ENCODE measurements at regions not wholly inside any gene's neighbourhood (a gene's known extent, or its start where the extent isn't known, plus 50 kb on each side); places are given as distances from the start of the nearest gene placed in this dataset.

GRCh38 chr2:200211643-200212042 lies 94.8 kb upstream of the SPATS2L start:
- H3K9ac ChIP-seq (ENCODE audit: low read length), result no peak overlapping the region
- H3K4me3 ChIP-seq (ENCODE audit: low read length), result no peak overlapping the region
- no peaks in the 10 kb centered on the region for H3K9me3 ChIP-seq (ENCODE audit: low read length)
- no peaks in the 10 kb centered on the region for H3K36me3 ChIP-seq (ENCODE audit: insufficient read depth, low read length)
- no peak for TF ChIP-seq SMC3 (conservative IDR thresholded peaks at IDR 0.05; ENCODE audit: poor library complexity)
- TF ChIP-seq REST (IDR thresholded peaks at IDR 0.05; ENCODE audit: borderline replicate concordance), result no peak
- no peak for TF ChIP-seq RAD21 (conservative IDR thresholded peaks at IDR 0.05)
- no peak for TF ChIP-seq EP300 (conservative IDR thresholded peaks at IDR 0.05; ENCODE audit: poor library complexity, severe bottlenecking)
- no peak for TF ChIP-seq POLR2AphosphoS5 (IDR thresholded peaks at IDR 0.05)
- no peak for TF ChIP-seq TAF1 (IDR thresholded peaks at IDR 0.05; ENCODE audit: low read depth)
- TF ChIP-seq EZH2 (IDR thresholded peaks at IDR 0.05; ENCODE audit: borderline replicate concordance, insufficient read depth, low read length, poor library complexity, severe bottlenecking), result no peak
- no peak for TF ChIP-seq MXI1 (conservative IDR thresholded peaks at IDR 0.05; ENCODE audit: poor library complexity, severe bottlenecking)
- TF ChIP-seq, protein P1, sequence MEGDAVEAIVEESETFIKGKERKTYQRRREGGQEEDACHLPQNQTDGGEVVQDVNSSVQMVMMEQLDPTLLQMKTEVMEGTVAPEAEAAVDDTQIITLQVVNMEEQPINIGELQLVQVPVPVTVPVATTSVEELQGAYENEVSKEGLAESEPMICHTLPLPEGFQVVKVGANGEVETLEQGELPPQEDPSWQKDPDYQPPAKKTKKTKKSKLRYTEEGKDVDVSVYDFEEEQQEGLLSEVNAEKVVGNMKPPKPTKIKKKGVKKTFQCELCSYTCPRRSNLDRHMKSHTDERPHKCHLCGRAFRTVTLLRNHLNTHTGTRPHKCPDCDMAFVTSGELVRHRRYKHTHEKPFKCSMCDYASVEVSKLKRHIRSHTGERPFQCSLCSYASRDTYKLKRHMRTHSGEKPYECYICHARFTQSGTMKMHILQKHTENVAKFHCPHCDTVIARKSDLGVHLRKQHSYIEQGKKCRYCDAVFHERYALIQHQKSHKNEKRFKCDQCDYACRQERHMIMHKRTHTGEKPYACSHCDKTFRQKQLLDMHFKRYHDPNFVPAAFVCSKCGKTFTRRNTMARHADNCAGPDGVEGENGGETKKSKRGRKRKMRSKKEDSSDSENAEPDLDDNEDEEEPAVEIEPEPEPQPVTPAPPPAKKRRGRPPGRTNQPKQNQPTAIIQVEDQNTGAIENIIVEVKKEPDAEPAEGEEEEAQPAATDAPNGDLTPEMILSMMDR (IDR thresholded peaks at IDR 0.05; ENCODE audit: poor library complexity, severe bottlenecking), result no peak
- H2AFZ ChIP-seq (ENCODE audit: low read depth, low read length), result no peak overlapping the region
- H3K4me2 ChIP-seq (ENCODE audit: low read length), result no peak overlapping the region
- no peaks in the 10 kb centered on the region for H4K20me1 ChIP-seq (ENCODE audit: insufficient read depth)
- H3F3A ChIP-seq (ENCODE audit: insufficient read depth, low read length, poor library complexity, severe bottlenecking), result no peaks in the 10 kb centered on the region
- H3K9me2 ChIP-seq (ENCODE audit: insufficient read depth, low read length), result no peaks in the 10 kb centered on the region
- no peak overlapping the region for H3K27ac ChIP-seq (ENCODE audit: low read length)
- no peaks in the 10 kb centered on the region for H3K27me3 ChIP-seq (ENCODE audit: insufficient read depth, low read depth, low read length)
- H3K79me2 ChIP-seq (replicated peaks; ENCODE audit: insufficient read depth, low read length), result no peaks in the 10 kb centered on the region

- H4K20me1 ChIP-seq (ENCODE audit: insufficient read depth), result no peaks in the 10 kb centered on the region
- H3K9me2 ChIP-seq (ENCODE audit: insufficient read depth, low read length), result no peaks in the 10 kb centered on the region
- H3K9ac ChIP-seq (ENCODE audit: low read length), result no peak overlapping the region
- no peaks in the 10 kb centered on the region for H3K36me3 ChIP-seq (ENCODE audit: insufficient read depth, low read length)
- no peaks in the 10 kb centered on the region for H3K9me3 ChIP-seq (ENCODE audit: low read length)
- H3K4me2 ChIP-seq (ENCODE audit: low read length), result no peak overlapping the region
- H3F3A ChIP-seq (ENCODE audit: insufficient read depth, low read length, poor library complexity, severe bottlenecking), result no peaks in the 10 kb centered on the region
- no peak overlapping the region for H3K4me3 ChIP-seq (ENCODE audit: low read length)
- no peak overlapping the region for H2AFZ ChIP-seq (ENCODE audit: low read depth, low read length)
- no peak for TF ChIP-seq POLR2AphosphoS5 (IDR thresholded peaks at IDR 0.05)
- no peak for TF ChIP-seq MXI1 (conservative IDR thresholded peaks at IDR 0.05; ENCODE audit: poor library complexity, severe bottlenecking)
- no peak for TF ChIP-seq EP300 (conservative IDR thresholded peaks at IDR 0.05; ENCODE audit: poor library complexity, severe bottlenecking)
- no peak for TF ChIP-seq RAD21 (conservative IDR thresholded peaks at IDR 0.05)
- TF ChIP-seq TAF1 (IDR thresholded peaks at IDR 0.05; ENCODE audit: low read depth), result no peak
- TF ChIP-seq SMC3 (conservative IDR thresholded peaks at IDR 0.05; ENCODE audit: poor library complexity), result no peak
- TF ChIP-seq, protein P1 (IDR thresholded peaks at IDR 0.05; ENCODE audit: poor library complexity, severe bottlenecking), result no peak
- no peak for TF ChIP-seq REST (IDR thresholded peaks at IDR 0.05; ENCODE audit: borderline replicate concordance)
- TF ChIP-seq EZH2 (IDR thresholded peaks at IDR 0.05; ENCODE audit: borderline replicate concordance, insufficient read depth, low read length, poor library complexity, severe bottlenecking), result no peak
- H3K27me3 ChIP-seq (ENCODE audit: insufficient read depth, low read depth, low read length), result no peaks in the 10 kb centered on the region
- no peaks in the 10 kb centered on the region for H3K79me2 ChIP-seq (replicated peaks; ENCODE audit: insufficient read depth, low read length)
- H3K27ac ChIP-seq (ENCODE audit: low read length), result no peak overlapping the region
These were observed 93.5 kb upstream of the SPATS2L start for GRCh38 chr2:200212862-200213425.

Measured in neural cell (in vitro differentiated cells).